HepG2 (cell line): ENCODE measurements at regions not wholly inside any gene's neighbourhood (a gene's known extent, or its start where the extent isn't known, plus 50 kb on each side); places are given as distances from the start of the nearest gene placed in this dataset.

Source experiments
- ATAC-seq: fragments of 200-7000 bp; cut with Tn5 transposase; 3 replicates; pipeline ENCODE4 v1.9.1; 2020; ENCODE audit warnings: mild to moderate bottlenecking, moderate library complexity
- BruUV-seq: library from RNA; stranded (reverse); fragments of 400-500 nt; replicated peaks from 2 replicates; lab custom pipeline; 2021; lab: Mats Ljungman, UMichigan
- CTCF ChIA-PET: fragments of 300-600 bp; formaldehyde crosslinking; extraction: SDS; loops from one replicate; lab custom pipeline; 2021; ENCODE audit warnings: low total read pairs, inconsistent platforms, low intra/inter-chr PET ratio; lab: Yijun Ruan, JAX
- POLR2A ChIA-PET: fragments of 350-600 bp; sonication (Branson Sonifier 250); formaldehyde crosslinking; loops from one replicate; lab custom pipeline; 2020; ENCODE audit warnings: antibody characterized with exemption, inconsistent platforms; lab: Yijun Ruan, JAX
- DNase-seq: peaks from one replicate; pipeline ENCODE4 v3.0.0-alpha.2; 2015; ENCODE audit warnings: low spot score
- FAIRE-seq: peaks from 3 replicates; lab custom pipeline; 2011; peaks lifted over from hg19 to GRCh38; lab: Jason Lieb, UNC
- H2AFZ ChIP-seq: one replicate; pipeline ENCODE4 v1.6.1; 2011; ENCODE audit warnings: low read length, inconsistent platforms
- H3K27ac ChIP-seq: fragments of 300-600 bp; 3 replicates; pipeline ENCODE4 v1.8.0; 2011; ENCODE audit warnings: mixed run types, mild to moderate bottlenecking, mixed read lengths, low read length, inconsistent platforms; ENCODE audit not compliant: insufficient read depth; ENCODE audit errors: extremely low read length
- H3K27me3 ChIP-seq, 2 experiments: fragments of 200-600 bp in 1 of 2; 2 replicates in 1 of 2; 3 replicates in 1 of 2; pipeline versions ENCODE4 v1.6.0 to v1.8.0; 2011; ENCODE audit warnings: low read length in 2 of 2, mild to moderate bottlenecking in 2 of 2, moderate library complexity in 2 of 2, inconsistent platforms in 1 of 2; ENCODE audit not compliant: insufficient read depth in 2 of 2, control insufficient read depth in 1 of 2
- H3K36me3 ChIP-seq, 2 experiments: fragments of 200-600 bp in 1 of 2; replicated peaks in 1 of 2; 2 replicates in 1 of 2; 3 replicates in 1 of 2; pipeline versions ENCODE4 v1.5.1 to v1.8.0; 2011; ENCODE audit warnings: low read length in 2 of 2, inconsistent platforms in 1 of 2; ENCODE audit not compliant: insufficient read depth in 2 of 2, control insufficient read depth in 1 of 2
- H3K4me1 ChIP-seq: 2 replicates; pipeline ENCODE4 v1.5.1; 2012; ENCODE audit warnings: low read length, inconsistent platforms; ENCODE audit not compliant: insufficient read depth
- H3K4me2 ChIP-seq: 2 replicates; pipeline ENCODE4 v1.6.0; 2011; ENCODE audit warnings: low read depth, low read length, inconsistent platforms
- H3K4me3 ChIP-seq, 3 experiments: fragments of 200-600 bp in 1 of 3; sonication (generic), shearing (Covaris generic) in 1 of 3; replicated peaks in 1 of 3; 2 replicates each; pipeline ENCODE4 v1.5.1; 2011 to 2016; ENCODE audit warnings: low read length in 3 of 3, inconsistent platforms in 2 of 3, low read depth in 2 of 3, mild to moderate bottlenecking in 2 of 3, control low read depth in 1 of 3, mixed read lengths in 1 of 3; ENCODE audit not compliant: insufficient read depth in 1 of 3
- H3K79me2 ChIP-seq: one replicate; pipeline ENCODE4 v1.6.1; 2011; ENCODE audit warnings: low read length, inconsistent platforms; ENCODE audit not compliant: insufficient read depth
- H3K9ac ChIP-seq: 2 replicates; pipeline ENCODE4 v1.6.0; 2011; ENCODE audit warnings: mild to moderate bottlenecking, low read depth, low read length, inconsistent platforms; ENCODE audit not compliant: insufficient read depth
- H3K9me3 ChIP-seq: 2 replicates; pipeline ENCODE4 v1.5.1; 2012; ENCODE audit warnings: mild to moderate bottlenecking, low read length
- H4K20me1 ChIP-seq: 2 replicates; pipeline ENCODE4 v1.6.0; 2011; ENCODE audit warnings: inconsistent platforms, mild to moderate bottlenecking, low read length, moderate library complexity; ENCODE audit not compliant: insufficient read depth
- BRCA1 ChIP-seq: sonication (generic); formaldehyde crosslinking; IDR thresholded peaks from 2 replicates; pipeline ENCODE4 v1.4.0; 2020; ENCODE audit warnings: missing genetic modification reagents
- HDAC2 ChIP-seq: sonication (generic); formaldehyde crosslinking; IDR thresholded peaks from 2 replicates; pipeline ENCODE4 v1.4.0; 2020; ENCODE audit warnings: missing genetic modification reagents
- HDAC6 ChIP-seq: fragments of 200-600 bp; sonication (generic); IDR thresholded peaks from 2 replicates; pipeline ENCODE4 v1.7.0; 2017; ENCODE audit warnings: mild to moderate bottlenecking, antibody characterized with exemption, low read length, low read depth
- NFYB ChIP-seq: sonication (generic); formaldehyde crosslinking; IDR thresholded peaks from 2 replicates; pipeline ENCODE4 v1.4.0; 2020; ENCODE audit warnings: missing genetic modification reagents
- SRY ChIP-seq: sonication (generic); formaldehyde crosslinking; IDR thresholded peaks from 2 replicates; pipeline ENCODE4 v1.8.0; 2022; ENCODE audit warnings: mild to moderate bottlenecking, missing genetic modification reagents
- ZNF264 ChIP-seq: sonication (generic); formaldehyde crosslinking; IDR thresholded peaks from 2 replicates; pipeline ENCODE4 v1.4.0; 2020; ENCODE audit warnings: missing genetic modification reagents
- ZNF326 ChIP-seq: sonication (generic); formaldehyde crosslinking; IDR thresholded peaks from 2 replicates; pipeline ENCODE4 v1.4.0; 2020; ENCODE audit warnings: missing genetic modification reagents, borderline replicate concordance
- ZNF468 ChIP-seq: sonication (generic); formaldehyde crosslinking; IDR thresholded peaks from 2 replicates; pipeline ENCODE4 v1.8.0; 2022; ENCODE audit warnings: mild to moderate bottlenecking, moderate library complexity, missing genetic modification reagents
- ZNF546 ChIP-seq: sonication (generic); formaldehyde crosslinking; conservative IDR thresholded peaks from 2 replicates; pipeline ENCODE4 v1.8.1; 2023; ENCODE audit warnings: mild to moderate bottlenecking, missing genetic modification reagents
- ZNF563 ChIP-seq: sonication (generic); formaldehyde crosslinking; IDR thresholded peaks from 2 replicates; pipeline ENCODE4 v1.8.0; 2022; ENCODE audit warnings: mild to moderate bottlenecking, moderate library complexity, missing genetic modification reagents
- WGBS: methylation state at CpG from one replicate; pipeline ENCODE4 v1.1.6; 2017; ENCODE audit warnings: low lambda C conversion rate; 5-methylcytosine and 5-hydroxymethylcytosine counted together
- in situ Hi-C: cut with HindIII; loops from 2 replicates; pipeline ENCODE4 v1.10.0; 2017; ENCODE audit warnings: low pct_unique_long_range_greater_than_20kb; ENCODE audit not compliant: extremely low pct_ligation_motif_present
- intact Hi-C: fragments of 100-400 bp; cut with micrococcal nuclease; formaldehyde crosslinking; loops from one replicate; pipeline ENCODE4 v1.10.0; 2022; ENCODE audit not compliant: unreplicated experiment
- TF ChIP-seq, protein P1 (sequence below): sonication (generic); formaldehyde crosslinking; IDR thresholded peaks from 2 replicates; pipeline ENCODE4 v1.4.0; 2020; ENCODE audit warnings: mild to moderate bottlenecking, missing genetic modification reagents

GRCh38 chr1:5644281-5645134, 347.7 kb downstream of the NPHP4 start:
- in situ Hi-C loops: no loop called here
- FAIRE-seq: no peak
- Histone ChIP-seq H3K9ac (no peak overlapping the region), H3K36me3 (no peaks in the 10 kb centered on the region), H2AFZ (no peak overlapping the region)
- 26% methylated on average over 9 of the region's 12 CpGs for WGBS
- no peak for TF ChIP-seq SRY
- TF ChIP-seq, protein P1, sequence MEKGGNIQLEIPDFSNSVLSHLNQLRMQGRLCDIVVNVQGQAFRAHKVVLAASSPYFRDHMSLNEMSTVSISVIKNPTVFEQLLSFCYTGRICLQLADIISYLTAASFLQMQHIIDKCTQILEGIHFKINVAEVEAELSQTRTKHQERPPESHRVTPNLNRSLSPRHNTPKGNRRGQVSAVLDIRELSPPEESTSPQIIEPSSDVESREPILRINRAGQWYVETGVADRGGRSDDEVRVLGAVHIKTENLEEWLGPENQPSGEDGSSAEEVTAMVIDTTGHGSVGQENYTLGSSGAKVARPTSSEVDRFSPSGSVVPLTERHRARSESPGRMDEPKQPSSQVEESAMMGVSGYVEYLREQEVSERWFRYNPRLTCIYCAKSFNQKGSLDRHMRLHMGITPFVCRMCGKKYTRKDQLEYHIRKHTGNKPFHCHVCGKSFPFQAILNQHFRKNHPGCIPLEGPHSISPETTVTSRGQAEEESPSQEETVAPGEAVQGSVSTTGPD (CRISPR knock-in tag): no peak
- no peak for TF ChIP-seq ZNF326 (CRISPR knock-in tag)
- TF ChIP-seq ZNF546 (CRISPR knock-in tag): no peak
- TF ChIP-seq HDAC6: no peak
- no peak for TF ChIP-seq ZNF563 (CRISPR knock-in tag)
- no peak for TF ChIP-seq HDAC2 (CRISPR knock-in tag)
- no peak for TF ChIP-seq ZNF264 (CRISPR knock-in tag)
- no peak for TF ChIP-seq ZNF468 (CRISPR knock-in tag)
- TF ChIP-seq BRCA1 (CRISPR knock-in tag): no peak
- no peak for TF ChIP-seq NFYB (CRISPR knock-in tag)
- TF ChIP-seq, all 625 proteins: peak for 0
- H3K9me3 ChIP-seq: no peaks in the 10 kb centered on the region
- no peaks in the 10 kb centered on the region for H4K20me1 ChIP-seq
- ChIA-PET POLR2A (no interaction called here), CTCF (no interaction called here)
- DNase-seq (no peak), ATAC-seq (no peak)
- no peak overlapping the region for H3K27ac ChIP-seq
- no peak overlapping the region for H3K4me2 ChIP-seq
- H3K27me3 ChIP-seq: peaks cover 0 to 35% of the 10 kb centered on the region in 2 experiments; a peak in 3 of 5 replicates
- no peaks in the 10 kb centered on the region for H3K79me2 ChIP-seq
- BruUV-seq: no TSS peak
- intact Hi-C loops: no loop called here
- peaks cover 26% of the 10 kb centered on the region for H3K4me1 ChIP-seq
- H3K4me3 ChIP-seq: no peak overlapping the region
